ENCODE measurements at regions not wholly inside any gene's neighbourhood (a gene's known extent, or its start where the extent isn't known, plus 50 kb on each side); places are given as distances from the start of the nearest gene placed in this dataset.

GRCh38 chr6:111984516-111985201, 69.2 kb upstream of the CCN6 start:
- peak; percentile 36 for DNase-seq
- no peak overlapping the region for H3K27ac ChIP-seq (ENCODE audit: low read depth, low read length)
- Mint-ChIP-seq H3K4me3 (no peak overlapping the region), H3K36me3 (ENCODE audit: low read depth) (no peaks in the 10 kb centered on the region), H3K4me1 (peaks cover 4% of the 10 kb centered on the region), H3K9me3 (no peaks in the 10 kb centered on the region), H3K27ac (peak overlapping the region; percentile 85), H3K27me3 (ENCODE audit: insufficient read depth) (peaks cover 6% of the 10 kb centered on the region)
- H3K9ac ChIP-seq (ENCODE audit: extremely low read depth, low read length, poor library complexity, severe bottlenecking) = no peak overlapping the region
- H3K4me3 ChIP-seq (ENCODE audit: low read length) = no peak overlapping the region
- 89% methylated on average over 5 of the region's 5 CpGs for WGBS, 2 experiments (ENCODE audit: insufficient coverage in 1 of 2, insufficient read length in 1 of 2)
- H3K4me1 ChIP-seq (ENCODE audit: control insufficient read depth, insufficient read depth, low read length) = no peaks in the 10 kb centered on the region
- H3K27me3 ChIP-seq (ENCODE audit: control insufficient read depth, insufficient read depth, low read length, poor library complexity, severe bottlenecking) = no peaks in the 10 kb centered on the region
- TF ChIP-seq CTCF (conservative IDR thresholded peaks at IDR 0.05) = no peak
- H3K36me3 ChIP-seq (ENCODE audit: control insufficient read depth, insufficient read depth, low read length) = no peaks in the 10 kb centered on the region
- H3K9me3 ChIP-seq (ENCODE audit: control insufficient read depth, low read length) = no peaks in the 10 kb centered on the region

GRCh38 chr6:111985202-111985731, 68.6 kb upstream of the CCN6 start:
- H3K36me3 Mint-ChIP-seq (ENCODE audit: low read depth) = no peaks in the 10 kb centered on the region
- peak; percentile 79 for DNase-seq
- H3K27me3 Mint-ChIP-seq (ENCODE audit: insufficient read depth) = peaks cover under 1% of the 10 kb centered on the region
- Histone ChIP-seq H3K4me3 (ENCODE audit: low read length) (no peak overlapping the region), H3K9me3 (ENCODE audit: control insufficient read depth, low read length) (no peaks in the 10 kb centered on the region), H3K4me1 (ENCODE audit: control insufficient read depth, insufficient read depth, low read length) (no peaks in the 10 kb centered on the region), H3K9ac (ENCODE audit: extremely low read depth, low read length, poor library complexity, severe bottlenecking) (no peak overlapping the region), H3K27ac (ENCODE audit: low read depth, low read length) (no peak overlapping the region), H3K27me3 (ENCODE audit: control insufficient read depth, insufficient read depth, low read length, poor library complexity, severe bottlenecking) (no peaks in the 10 kb centered on the region), H3K36me3 (ENCODE audit: control insufficient read depth, insufficient read depth, low read length) (no peaks in the 10 kb centered on the region)
- WGBS, 2 experiments (ENCODE audit: insufficient coverage in 1 of 2, insufficient read length in 1 of 2) = 83 to 89% methylated on average over 1 to 4 of the region's 4 CpGs
- H3K4me3 Mint-ChIP-seq = no peak overlapping the region
- H3K27ac Mint-ChIP-seq = peak overlapping the region; percentile 85
- H3K9me3 Mint-ChIP-seq = no peaks in the 10 kb centered on the region
- H3K4me1 Mint-ChIP-seq = peaks cover 4% of the 10 kb centered on the region
- peak; percentile 54 for TF ChIP-seq CTCF (conservative IDR thresholded peaks at IDR 0.05)

- WGBS, 2 experiments (ENCODE audit: insufficient coverage in 1 of 2, insufficient read length in 1 of 2) = 94% methylated on average over 3 of the region's 3 CpGs; no CpG with 5 or more reads in 1 of the 2 experiments
- H3K27ac Mint-ChIP-seq = no peak overlapping the region
- H3K36me3 Mint-ChIP-seq (ENCODE audit: low read depth) = no peaks in the 10 kb centered on the region
- H3K9me3 ChIP-seq (ENCODE audit: control insufficient read depth, low read length) = no peaks in the 10 kb centered on the region
- H3K4me1 ChIP-seq (ENCODE audit: control insufficient read depth, insufficient read depth, low read length) = no peaks in the 10 kb centered on the region
- H3K4me1 Mint-ChIP-seq = peaks cover 4% of the 10 kb centered on the region
- no peak overlapping the region for H3K9ac ChIP-seq (ENCODE audit: extremely low read depth, low read length, poor library complexity, severe bottlenecking)
- no peaks in the 10 kb centered on the region for H3K9me3 Mint-ChIP-seq
- H3K36me3 ChIP-seq (ENCODE audit: control insufficient read depth, insufficient read depth, low read length) = no peaks in the 10 kb centered on the region
- TF ChIP-seq CTCF (conservative IDR thresholded peaks at IDR 0.05) = no peak
- DNase-seq = peak; percentile 4
- H3K27me3 ChIP-seq (ENCODE audit: control insufficient read depth, insufficient read depth, low read length, poor library complexity, severe bottlenecking) = no peaks in the 10 kb centered on the region
- H3K4me3 Mint-ChIP-seq = no peak overlapping the region
- no peaks in the 10 kb centered on the region for H3K27me3 Mint-ChIP-seq (ENCODE audit: insufficient read depth)
- H3K27ac ChIP-seq (ENCODE audit: low read depth, low read length) = no peak overlapping the region
- no peak overlapping the region for H3K4me3 ChIP-seq (ENCODE audit: low read length)
Observed at GRCh38 chr6:111986651-111987050, 67.3 kb upstream of the CCN6 start.

Data from endodermal cell (in vitro differentiated cells).